Type B pancreatic cell (in vitro differentiated cells): ENCODE measurements at regions not wholly inside any gene's neighbourhood (a gene's known extent, or its start where the extent isn't known, plus 50 kb on each side); places are given as distances from the start of the nearest gene placed in this dataset.

Experiments used
- DNase-seq: peaks from one replicate; pipeline ENCODE4 v3.0.0; 2021; ENCODE audit warnings: mixed read lengths; ENCODE audit not compliant: unreplicated experiment; ENCODE audit errors: extremely low spot score
- H3K27ac Mint-ChIP-seq: 2 replicates; pipeline ENCODE4 v1.8.0; 2021; ENCODE audit warnings: mild to moderate bottlenecking, mixed read lengths
- H3K27me3 Mint-ChIP-seq: 2 replicates; pipeline ENCODE4 v1.8.0; 2021; ENCODE audit warnings: mixed read lengths
- H3K36me3 Mint-ChIP-seq: 2 replicates; pipeline ENCODE4 v1.8.0; 2021; ENCODE audit warnings: mixed read lengths
- H3K4me1 Mint-ChIP-seq: one replicate; pipeline ENCODE4 v1.8.0; 2021; ENCODE audit warnings: mixed read lengths; ENCODE audit not compliant: unreplicated experiment
- H3K4me3 Mint-ChIP-seq: 2 replicates; pipeline ENCODE4 v1.8.0; 2021; ENCODE audit warnings: mild to moderate bottlenecking, mixed read lengths
- H3K9me3 Mint-ChIP-seq: 2 replicates; pipeline ENCODE4 v1.8.0; 2021; ENCODE audit warnings: mixed read lengths
- CTCF ChIP-seq: fragments of 200-600 bp; sonication (generic); conservative IDR thresholded peaks from 2 replicates; pipeline ENCODE4 v1.5.0; 2021; ENCODE audit warnings: antibody characterized with exemption, mild to moderate bottlenecking

GRCh38 chr5:2166979-2167377, 284.3 kb upstream of the IRX4 start:
- no peak for DNase-seq
- no peak overlapping the region for H3K27ac Mint-ChIP-seq
- peaks cover 59% of the 10 kb centered on the region for H3K27me3 Mint-ChIP-seq
- no peak overlapping the region for H3K4me3 Mint-ChIP-seq
- no peaks in the 10 kb centered on the region for H3K9me3 Mint-ChIP-seq
- H3K36me3 Mint-ChIP-seq = no peaks in the 10 kb centered on the region
- H3K4me1 Mint-ChIP-seq = peaks cover 21% of the 10 kb centered on the region
- no peak for TF ChIP-seq CTCF

GRCh38 chr5:2166306-2166978, 283.7 kb upstream of the IRX4 start:
- Mint-ChIP-seq H3K27me3 (peaks cover 57% of the 10 kb centered on the region), H3K36me3 (no peaks in the 10 kb centered on the region), H3K27ac (no peak overlapping the region), H3K4me1 (peaks cover 21% of the 10 kb centered on the region), H3K4me3 (no peak overlapping the region), H3K9me3 (no peaks in the 10 kb centered on the region)
- TF ChIP-seq CTCF = no peak
- no peak for DNase-seq

DNA sequence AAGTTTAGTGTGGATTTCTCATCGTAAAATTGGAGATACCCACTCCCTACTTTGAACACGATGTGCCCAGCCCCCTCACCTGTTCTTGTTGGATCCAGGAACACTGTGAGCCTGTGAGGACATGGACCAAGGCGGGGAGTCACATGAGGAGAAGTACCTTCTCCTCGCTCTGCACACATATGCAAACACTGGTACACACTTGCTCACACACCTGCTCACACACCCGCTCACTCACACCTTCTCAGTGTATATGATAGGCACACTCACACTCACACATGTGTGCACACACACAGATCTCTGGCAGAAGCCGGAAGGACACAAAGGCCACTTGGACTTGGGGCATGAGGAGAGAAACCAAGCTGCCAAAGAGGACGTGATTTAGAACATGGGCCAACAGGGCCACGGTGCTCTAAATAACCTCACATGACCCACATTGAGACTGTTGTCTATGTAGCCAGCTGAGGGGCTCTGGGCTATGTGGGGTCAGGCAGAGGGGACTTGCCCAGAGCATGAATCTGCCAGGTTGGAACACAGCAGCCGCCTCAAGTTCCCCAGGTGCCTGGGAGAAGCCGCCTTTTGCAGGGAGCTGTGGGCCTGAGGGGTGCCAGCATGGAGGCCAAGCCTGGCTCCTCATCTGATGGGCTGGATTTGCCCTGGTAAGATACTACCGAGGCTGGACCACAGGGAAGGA, 283.0 kb upstream of the IRX4 start:
- H3K36me3 Mint-ChIP-seq = no peaks in the 10 kb centered on the region
- no peak overlapping the region for H3K27ac Mint-ChIP-seq
- TF ChIP-seq CTCF = no peak
- H3K27me3 Mint-ChIP-seq = peaks cover 51% of the 10 kb centered on the region
- H3K4me3 Mint-ChIP-seq = no peak overlapping the region
- no peaks in the 10 kb centered on the region for H3K9me3 Mint-ChIP-seq
- H3K4me1 Mint-ChIP-seq = peaks cover 15% of the 10 kb centered on the region
- no peak for DNase-seq

DNA sequence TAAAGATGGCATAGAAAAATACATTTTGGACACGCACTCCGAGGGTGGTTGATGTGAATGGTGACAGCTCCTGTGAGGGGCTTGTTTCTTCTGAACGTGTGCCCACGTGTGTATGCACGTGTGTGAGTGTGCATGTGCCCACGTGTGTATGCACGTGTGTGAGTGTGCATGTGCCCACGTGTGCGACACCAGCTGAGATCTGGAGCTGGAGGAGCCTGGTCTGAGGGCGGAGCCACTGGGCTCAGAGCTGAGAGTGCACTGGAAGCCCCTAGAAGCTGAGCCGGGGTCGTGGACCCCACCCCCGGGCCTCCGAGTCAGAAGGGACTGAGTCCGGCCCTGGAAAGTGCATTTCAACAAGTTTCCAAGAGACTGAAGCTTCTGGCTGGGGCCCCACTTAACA, 282.5 kb upstream of the IRX4 start:
- no peaks in the 10 kb centered on the region for H3K36me3 Mint-ChIP-seq
- no peak for DNase-seq
- no peak overlapping the region for H3K4me3 Mint-ChIP-seq
- TF ChIP-seq CTCF = no peak
- peaks cover 11% of the 10 kb centered on the region for H3K4me1 Mint-ChIP-seq
- no peak overlapping the region for H3K27ac Mint-ChIP-seq
- no peaks in the 10 kb centered on the region for H3K9me3 Mint-ChIP-seq
- H3K27me3 Mint-ChIP-seq = peaks cover 46% of the 10 kb centered on the region

- peaks cover 6% of the 10 kb centered on the region for H3K4me1 Mint-ChIP-seq
- H3K4me3 Mint-ChIP-seq = no peak overlapping the region
- no peaks in the 10 kb centered on the region for H3K36me3 Mint-ChIP-seq
Measured at GRCh38 chr5:2164586-2164985, 281.9 kb upstream of the IRX4 start.

More at GRCh38 chr5:2164586-2164985, 281.9 kb upstream of the IRX4 start:
- Mint-ChIP-seq H3K27me3 (peaks cover 44% of the 10 kb centered on the region), H3K27ac (no peak overlapping the region), H3K9me3 (no peaks in the 10 kb centered on the region)
- no peak for DNase-seq
- no peak for TF ChIP-seq CTCF
